Gastrocnemius medialis (tissue), 4 donors: ENCODE measurements at regions not wholly inside any gene's neighbourhood (a gene's known extent, or its start where the extent isn't known, plus 50 kb on each side); places are given as distances from the start of the nearest gene placed in this dataset.

Experiments
- CTCF ChIP-seq, 5 experiments: fragments of 450-650 bp in 3 of 5; fragments of 200-600 bp in 2 of 5; sonication (generic) in 2 of 5; IDR thresholded peaks in 4 of 5; conservative IDR thresholded peaks in 1 of 5; 1 replicate in 4 of 5; 2 replicates in 1 of 5; pipeline ENCODE4 v1.5.1; 2016 to 2019; ENCODE audit warnings: antibody characterized with exemption in 5 of 5, mild to moderate bottlenecking in 3 of 5, moderate library complexity in 3 of 5
- POLR2A ChIP-seq, 2 donors: fragments of 450-650 bp; IDR thresholded peaks; one replicate each; pipeline ENCODE4 v1.6.1; 2017; ENCODE audit warnings: antibody characterized with exemption in 2 of 2, mild to moderate bottlenecking in 2 of 2, moderate library complexity in 2 of 2

- TF ChIP-seq CTCF (IDR thresholded peaks at IDR 0.05 in 4 of 5, conservative IDR thresholded peaks at IDR 0.05 in 1 of 5) (no peak), POLR2A (IDR thresholded peaks at IDR 0.05) (no peak)
Measured at GRCh38 chr1:172720339-172720738, 61.4 kb downstream of the FASLG start.
